HepG2 (cell line): ENCODE measurements at regions not wholly inside any gene's neighbourhood (a gene's known extent, or its start where the extent isn't known, plus 50 kb on each side); places are given as distances from the start of the nearest gene placed in this dataset.
"Not testable (repeated sequence)": the region's sequence is repeated elsewhere in the genome, so short reads cannot be mapped to it uniquely, and the experiment has no call there.

ENCODE experiments used
- CHD2 ChIP-seq: IDR thresholded peaks from 2 replicates; pipeline ENCODE4 v1.6.1; 2011; ENCODE audit warnings: low read depth, low read length, improper control_type of control experiment
- NR2F1 ChIP-seq, 2 experiments: fragments of 450-650 bp in 1 of 2; formaldehyde crosslinking in 1 of 2; IDR thresholded peaks; 2 replicates each; pipeline versions ENCODE4 v1.5.0 to v1.6.1; 2016 to 2020; ENCODE audit warnings: mild to moderate bottlenecking in 1 of 2, missing compliant biosample characterization in 1 of 2, missing genetic modification reagents in 1 of 2, moderate library complexity in 1 of 2
- PCBP1 ChIP-seq: fragments of 200-400 bp; formaldehyde crosslinking; IDR thresholded peaks from 2 replicates; pipeline ENCODE4 v1.6.1; 2017; ENCODE audit warnings: mild to moderate bottlenecking, low read depth, low read length, borderline replicate concordance
- TAF1 ChIP-seq: sonication (generic); formaldehyde crosslinking; IDR thresholded peaks from 2 replicates; pipeline ENCODE4 v1.4.0; 2020; ENCODE audit warnings: missing genetic modification reagents
- ZFX ChIP-seq: sonication (generic); formaldehyde crosslinking; IDR thresholded peaks from 2 replicates; pipeline ENCODE4 v1.4.0; 2020; ENCODE audit warnings: mild to moderate bottlenecking, low read depth, missing genetic modification reagents, moderate library complexity
- TF ChIP-seq, protein P1 (sequence below): sonication (generic); formaldehyde crosslinking; IDR thresholded peaks from 2 replicates; pipeline ENCODE4 v1.5.0; 2020; ENCODE audit warnings: mild to moderate bottlenecking, missing genetic modification reagents
- TF ChIP-seq, protein P2 (sequence below): sonication (generic); formaldehyde crosslinking; IDR thresholded peaks from 2 replicates; pipeline ENCODE4 v1.4.0; 2020; ENCODE audit warnings: missing genetic modification reagents
- TF ChIP-seq, protein P3 (sequence below): sonication (generic); formaldehyde crosslinking; IDR thresholded peaks from 2 replicates; pipeline ENCODE4 v1.5.0; 2020; ENCODE audit warnings: mild to moderate bottlenecking, missing genetic modification reagents, moderate library complexity

DNA sequence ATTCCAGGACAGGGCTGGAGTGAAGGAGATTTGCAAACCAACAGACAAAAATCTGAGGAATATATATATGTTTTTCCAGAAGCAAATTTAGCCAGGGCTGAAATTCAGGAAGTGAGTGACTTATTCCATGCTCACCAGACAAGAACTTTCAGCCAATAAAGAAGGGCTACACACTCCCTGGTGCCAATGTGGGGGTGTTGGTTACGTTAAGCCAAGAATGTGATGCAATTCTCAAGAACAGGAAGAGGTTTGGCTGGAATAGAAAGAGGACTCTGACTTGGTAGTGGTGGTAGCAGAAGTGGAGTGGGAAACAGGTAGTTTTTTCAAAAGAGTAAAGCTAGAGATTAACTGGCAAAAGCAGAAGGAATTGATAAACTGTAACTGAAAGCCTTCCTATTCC is 80.6 kb upstream of the NOTCH2NLA start:
- not testable (repeated sequence) for TF ChIP-seq CHD2; ZFX (CRISPR knock-in tag); NR2F1 (CRISPR knock-in tag; IDR thresholded peaks at IDR 0.05); PCBP1; TAF1 (CRISPR knock-in tag)
- TF ChIP-seq, protein P1, sequence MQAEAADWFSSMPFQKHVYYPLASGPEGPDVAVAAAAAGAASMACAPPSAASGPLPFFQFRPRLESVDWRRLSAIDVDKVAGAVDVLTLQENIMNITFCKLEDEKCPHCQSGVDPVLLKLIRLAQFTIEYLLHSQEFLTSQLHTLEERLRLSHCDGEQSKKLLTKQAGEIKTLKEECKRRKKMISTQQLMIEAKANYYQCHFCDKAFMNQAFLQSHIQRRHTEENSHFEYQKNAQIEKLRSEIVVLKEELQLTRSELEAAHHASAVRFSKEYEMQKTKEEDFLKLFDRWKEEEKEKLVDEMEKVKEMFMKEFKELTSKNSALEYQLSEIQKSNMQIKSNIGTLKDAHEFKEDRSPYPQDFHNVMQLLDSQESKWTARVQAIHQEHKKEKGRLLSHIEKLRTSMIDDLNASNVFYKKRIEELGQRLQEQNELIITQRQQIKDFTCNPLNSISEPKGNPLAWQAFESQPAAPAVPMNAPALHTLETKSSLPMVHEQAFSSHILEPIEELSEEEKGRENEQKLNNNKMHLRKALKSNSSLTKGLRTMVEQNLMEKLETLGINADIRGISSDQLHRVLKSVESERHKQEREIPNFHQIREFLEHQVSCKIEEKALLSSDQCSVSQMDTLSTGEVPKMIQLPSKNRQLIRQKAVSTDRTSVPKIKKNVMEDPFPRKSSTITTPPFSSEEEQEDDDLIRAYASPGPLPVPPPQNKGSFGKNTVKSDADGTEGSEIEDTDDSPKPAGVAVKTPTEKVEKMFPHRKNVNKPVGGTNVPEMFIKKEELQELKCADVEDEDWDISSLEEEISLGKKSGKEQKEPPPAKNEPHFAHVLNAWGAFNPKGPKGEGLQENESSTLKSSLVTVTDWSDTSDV (CRISPR knock-in tag), result not testable (repeated sequence)
- TF ChIP-seq, protein P2, sequence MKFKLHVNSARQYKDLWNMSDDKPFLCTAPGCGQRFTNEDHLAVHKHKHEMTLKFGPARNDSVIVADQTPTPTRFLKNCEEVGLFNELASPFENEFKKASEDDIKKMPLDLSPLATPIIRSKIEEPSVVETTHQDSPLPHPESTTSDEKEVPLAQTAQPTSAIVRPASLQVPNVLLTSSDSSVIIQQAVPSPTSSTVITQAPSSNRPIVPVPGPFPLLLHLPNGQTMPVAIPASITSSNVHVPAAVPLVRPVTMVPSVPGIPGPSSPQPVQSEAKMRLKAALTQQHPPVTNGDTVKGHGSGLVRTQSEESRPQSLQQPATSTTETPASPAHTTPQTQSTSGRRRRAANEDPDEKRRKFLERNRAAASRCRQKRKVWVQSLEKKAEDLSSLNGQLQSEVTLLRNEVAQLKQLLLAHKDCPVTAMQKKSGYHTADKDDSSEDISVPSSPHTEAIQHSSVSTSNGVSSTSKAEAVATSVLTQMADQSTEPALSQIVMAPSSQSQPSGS, result not testable (repeated sequence)
- TF ChIP-seq, protein P3, sequence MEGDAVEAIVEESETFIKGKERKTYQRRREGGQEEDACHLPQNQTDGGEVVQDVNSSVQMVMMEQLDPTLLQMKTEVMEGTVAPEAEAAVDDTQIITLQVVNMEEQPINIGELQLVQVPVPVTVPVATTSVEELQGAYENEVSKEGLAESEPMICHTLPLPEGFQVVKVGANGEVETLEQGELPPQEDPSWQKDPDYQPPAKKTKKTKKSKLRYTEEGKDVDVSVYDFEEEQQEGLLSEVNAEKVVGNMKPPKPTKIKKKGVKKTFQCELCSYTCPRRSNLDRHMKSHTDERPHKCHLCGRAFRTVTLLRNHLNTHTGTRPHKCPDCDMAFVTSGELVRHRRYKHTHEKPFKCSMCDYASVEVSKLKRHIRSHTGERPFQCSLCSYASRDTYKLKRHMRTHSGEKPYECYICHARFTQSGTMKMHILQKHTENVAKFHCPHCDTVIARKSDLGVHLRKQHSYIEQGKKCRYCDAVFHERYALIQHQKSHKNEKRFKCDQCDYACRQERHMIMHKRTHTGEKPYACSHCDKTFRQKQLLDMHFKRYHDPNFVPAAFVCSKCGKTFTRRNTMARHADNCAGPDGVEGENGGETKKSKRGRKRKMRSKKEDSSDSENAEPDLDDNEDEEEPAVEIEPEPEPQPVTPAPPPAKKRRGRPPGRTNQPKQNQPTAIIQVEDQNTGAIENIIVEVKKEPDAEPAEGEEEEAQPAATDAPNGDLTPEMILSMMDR (CRISPR knock-in tag), result not testable (repeated sequence)
